WERI-Rb-1 (cell line): ENCODE measurements at regions not wholly inside any gene's neighbourhood (a gene's known extent, or its start where the extent isn't known, plus 50 kb on each side); places are given as distances from the start of the nearest gene placed in this dataset.

ENCODE experiments used
- DNase-seq: peaks from one replicate; pipeline ENCODE4 v3.0.0-alpha.2; 2020
- H3K27ac ChIP-seq: fragments of 250-450 bp; sonication (Bioruptor Pico); 2 replicates; pipeline ENCODE4 v1.5.1; 2020; ENCODE audit warnings: mild to moderate bottlenecking, moderate library complexity
- H3K27me3 ChIP-seq: fragments of 250-450 bp; sonication (Bioruptor Pico); 2 replicates; pipeline ENCODE4 v1.5.1; 2021; ENCODE audit warnings: mild to moderate bottlenecking, low read depth, moderate library complexity; ENCODE audit not compliant: insufficient read depth, severe bottlenecking
- H3K36me3 ChIP-seq: fragments of 250-450 bp; sonication (Bioruptor Pico); 2 replicates; pipeline ENCODE4 v1.5.1; 2020; ENCODE audit warnings: mild to moderate bottlenecking, moderate library complexity
- H3K4me3 ChIP-seq: 2 replicates; pipeline ENCODE4 v1.5.1; 2011; ENCODE audit warnings: low read depth, mild to moderate bottlenecking, control low read depth, low read length
- H3K9me3 ChIP-seq: fragments of 250-450 bp; sonication (Bioruptor Pico); 2 replicates; pipeline ENCODE4 v1.5.1; 2021; ENCODE audit warnings: mild to moderate bottlenecking, moderate library complexity; ENCODE audit not compliant: severe bottlenecking
- TF ChIP-seq, protein P1 (sequence below): IDR thresholded peaks from 2 replicates; pipeline ENCODE4 v1.5.1; 2011; ENCODE audit warnings: low read depth, mild to moderate bottlenecking, control low read depth, inconsistent platforms, low read length

DNA sequence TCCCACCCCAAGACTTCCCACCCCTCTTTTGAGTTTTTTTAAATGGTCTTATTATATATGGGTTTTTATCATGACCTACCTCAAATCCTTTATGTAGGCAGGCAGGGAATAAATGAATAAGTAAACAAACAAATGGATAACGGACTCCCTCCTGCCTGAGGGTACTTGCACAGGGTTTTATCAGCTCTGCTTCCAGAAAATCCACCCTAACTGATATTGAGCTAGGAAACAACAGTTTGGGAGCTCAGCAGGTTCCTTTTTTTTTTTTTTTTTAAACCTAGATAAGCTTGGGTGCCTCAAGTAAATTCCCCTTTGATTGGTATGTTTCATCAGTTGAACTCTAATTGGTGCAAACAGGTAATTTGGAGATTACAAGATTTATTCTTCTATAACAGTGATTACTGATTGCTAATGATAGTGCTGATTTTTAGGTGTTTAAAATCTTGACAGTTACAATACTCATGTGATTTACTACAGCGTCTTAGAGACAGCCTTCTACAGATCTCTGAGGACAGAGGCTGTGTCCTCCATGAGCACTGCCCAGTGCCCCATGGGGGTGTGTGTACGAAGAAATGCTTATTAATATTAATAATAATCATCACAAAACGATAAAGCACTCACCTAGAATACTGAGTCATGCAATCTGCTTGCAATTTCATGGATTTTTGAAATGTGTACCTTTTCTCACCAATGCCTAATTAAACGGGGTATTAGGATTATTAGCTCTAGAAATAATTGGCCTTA is 347.4 kb downstream of the RRAGC start:
- H3K27me3 ChIP-seq: no peaks in the 10 kb centered on the region
- no peaks in the 10 kb centered on the region for H3K36me3 ChIP-seq
- H3K9me3 ChIP-seq: no peaks in the 10 kb centered on the region
- no peak overlapping the region for H3K27ac ChIP-seq
- TF ChIP-seq, protein P1, sequence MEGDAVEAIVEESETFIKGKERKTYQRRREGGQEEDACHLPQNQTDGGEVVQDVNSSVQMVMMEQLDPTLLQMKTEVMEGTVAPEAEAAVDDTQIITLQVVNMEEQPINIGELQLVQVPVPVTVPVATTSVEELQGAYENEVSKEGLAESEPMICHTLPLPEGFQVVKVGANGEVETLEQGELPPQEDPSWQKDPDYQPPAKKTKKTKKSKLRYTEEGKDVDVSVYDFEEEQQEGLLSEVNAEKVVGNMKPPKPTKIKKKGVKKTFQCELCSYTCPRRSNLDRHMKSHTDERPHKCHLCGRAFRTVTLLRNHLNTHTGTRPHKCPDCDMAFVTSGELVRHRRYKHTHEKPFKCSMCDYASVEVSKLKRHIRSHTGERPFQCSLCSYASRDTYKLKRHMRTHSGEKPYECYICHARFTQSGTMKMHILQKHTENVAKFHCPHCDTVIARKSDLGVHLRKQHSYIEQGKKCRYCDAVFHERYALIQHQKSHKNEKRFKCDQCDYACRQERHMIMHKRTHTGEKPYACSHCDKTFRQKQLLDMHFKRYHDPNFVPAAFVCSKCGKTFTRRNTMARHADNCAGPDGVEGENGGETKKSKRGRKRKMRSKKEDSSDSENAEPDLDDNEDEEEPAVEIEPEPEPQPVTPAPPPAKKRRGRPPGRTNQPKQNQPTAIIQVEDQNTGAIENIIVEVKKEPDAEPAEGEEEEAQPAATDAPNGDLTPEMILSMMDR: no peak
- no peak overlapping the region for H3K4me3 ChIP-seq
- DNase-seq: no peak

DNA sequence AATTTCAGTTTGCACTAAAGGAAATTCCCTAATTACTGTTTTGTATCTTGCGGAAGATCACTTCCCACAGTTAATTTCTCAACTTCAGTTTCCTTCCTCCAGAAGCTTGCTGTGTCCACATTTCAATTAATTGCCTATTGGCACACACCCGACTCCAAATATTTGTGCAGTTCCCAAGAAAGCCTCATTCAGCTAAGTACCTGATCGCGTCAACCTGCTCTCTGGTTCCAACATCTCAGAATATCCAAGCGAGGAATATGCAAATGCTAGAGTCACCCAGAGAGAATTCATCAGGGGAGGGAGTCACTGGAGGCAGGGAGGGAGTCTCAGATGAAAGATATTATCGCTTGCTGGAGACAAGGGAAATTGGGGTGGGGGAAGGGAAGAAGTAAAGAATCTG is 351.3 kb downstream of the RRAGC start:
- Histone ChIP-seq H3K4me3 (no peak overlapping the region), H3K36me3 (no peaks in the 10 kb centered on the region), H3K9me3 (no peaks in the 10 kb centered on the region), H3K27me3 (no peaks in the 10 kb centered on the region), H3K27ac (no peak overlapping the region)
- DNase-seq: no peak
- TF ChIP-seq, protein P1: no peak

DNA sequence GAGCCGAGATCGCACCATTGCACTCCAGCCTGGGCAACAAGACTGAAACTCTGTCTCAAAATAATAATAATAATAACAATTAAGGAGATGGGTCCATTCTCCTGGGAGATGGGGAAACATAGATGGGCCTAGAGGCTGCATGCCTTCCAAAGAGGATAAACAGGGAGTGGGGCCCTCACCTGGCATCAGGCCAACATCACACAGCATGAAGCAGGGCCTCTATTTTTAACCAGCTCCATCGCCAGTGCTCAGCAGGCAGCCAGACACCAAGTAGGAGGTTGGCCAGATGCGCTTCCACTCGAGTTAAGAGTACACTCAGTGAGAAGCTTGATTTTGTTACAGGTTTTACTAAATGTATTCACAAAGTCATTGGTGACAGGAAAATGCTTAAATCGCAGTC is 352.0 kb downstream of the RRAGC start:
- Histone ChIP-seq H3K36me3 (no peaks in the 10 kb centered on the region), H3K27ac (no peak overlapping the region), H3K27me3 (no peaks in the 10 kb centered on the region), H3K9me3 (no peaks in the 10 kb centered on the region), H3K4me3 (no peak overlapping the region)
- TF ChIP-seq, protein P1: no peak
- no peak for DNase-seq

DNA sequence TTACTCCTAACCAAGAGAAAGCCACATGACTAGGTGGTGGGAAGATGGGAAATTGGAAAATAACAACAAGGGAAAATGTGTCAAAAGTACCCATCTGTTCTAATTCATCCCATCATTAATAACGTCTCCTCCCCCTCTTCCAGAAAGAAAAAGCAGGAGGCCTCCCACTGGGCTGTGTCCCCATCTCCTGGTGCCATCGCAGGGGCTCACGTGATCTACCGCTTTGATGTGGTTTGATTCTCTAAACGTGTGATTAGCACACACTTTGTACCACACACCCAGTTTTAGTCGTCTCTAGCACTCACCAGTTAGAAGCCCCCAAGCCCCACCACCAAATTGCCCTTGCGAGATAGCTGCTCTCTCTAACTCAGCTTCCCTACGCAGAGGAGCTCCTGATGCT is 353.6 kb downstream of the RRAGC start:
- Histone ChIP-seq H3K27ac (no peak overlapping the region), H3K4me3 (no peak overlapping the region), H3K27me3 (no peaks in the 10 kb centered on the region), H3K9me3 (no peaks in the 10 kb centered on the region), H3K36me3 (no peaks in the 10 kb centered on the region)
- DNase-seq: no peak
- TF ChIP-seq, protein P1: no peak

DNA sequence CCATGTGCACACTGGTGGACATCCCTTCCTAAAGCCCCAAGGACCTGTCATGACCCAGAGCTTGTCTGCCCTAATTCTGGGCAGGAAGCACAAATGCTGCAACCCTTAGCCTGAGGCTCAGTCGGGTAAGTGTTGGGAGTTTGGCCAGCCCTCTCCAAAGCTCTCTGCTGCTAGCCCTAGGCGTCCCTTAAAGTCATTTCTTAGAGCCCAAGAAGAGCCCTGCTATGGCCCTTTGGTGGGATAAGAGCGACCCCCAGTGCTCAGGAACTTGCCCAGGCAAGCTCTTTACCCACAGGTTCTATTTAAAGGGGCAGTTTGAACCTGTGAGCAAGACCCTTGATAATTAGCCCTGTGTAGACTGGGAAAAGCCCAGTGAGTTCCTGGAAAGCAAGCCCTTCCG is 356.8 kb downstream of the RRAGC start:
- no peak overlapping the region for H3K4me3 ChIP-seq
- no peaks in the 10 kb centered on the region for H3K36me3 ChIP-seq
- TF ChIP-seq, protein P1: peak; percentile 50; the same call in 1 of the 2 replicates
- H3K27ac ChIP-seq: no peak overlapping the region
- no peaks in the 10 kb centered on the region for H3K27me3 ChIP-seq
- peak; percentile 56 for DNase-seq
- no peaks in the 10 kb centered on the region for H3K9me3 ChIP-seq

DNA sequence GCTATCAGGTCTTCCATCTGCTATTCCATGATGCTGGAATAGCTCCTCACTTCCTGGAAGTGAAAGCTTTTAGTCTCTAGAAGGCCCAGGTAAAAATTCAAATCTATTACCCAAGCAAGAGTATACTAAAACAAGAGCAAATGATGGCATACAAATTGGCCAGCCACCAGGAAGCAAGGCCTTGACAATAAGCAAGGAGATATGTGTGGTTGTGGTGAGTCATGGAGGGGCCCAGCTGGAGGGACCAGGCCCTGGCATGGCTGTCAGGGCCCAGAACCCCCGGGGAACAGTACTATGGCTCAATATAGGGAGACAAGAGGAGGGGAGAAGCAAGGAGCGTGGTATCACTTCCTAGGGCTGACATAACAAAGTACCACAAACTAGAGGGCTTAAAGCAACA is 358.7 kb downstream of the RRAGC start:
- Histone ChIP-seq H3K27me3 (no peaks in the 10 kb centered on the region), H3K9me3 (no peaks in the 10 kb centered on the region), H3K36me3 (no peaks in the 10 kb centered on the region), H3K4me3 (no peak overlapping the region), H3K27ac (no peak overlapping the region)
- no peak for DNase-seq
- TF ChIP-seq, protein P1: no peak
